GM12878 (cell line): ENCODE measurements at regions not wholly inside any gene's neighbourhood (a gene's known extent, or its start where the extent isn't known, plus 50 kb on each side); places are given as distances from the start of the nearest gene placed in this dataset.
A peak's percentile ranks its signal among the peaks of the same experiment; 100 is the strongest.

Experiments used
- CBX3 ChIP-seq: fragments of 200-600 bp; sonication (generic); IDR thresholded peaks from 2 replicates; pipeline ENCODE4 v1.6.1; 2016; ENCODE audit warnings: low read depth, borderline replicate concordance
- CBX5 ChIP-seq: sonication (generic); IDR thresholded peaks from 2 replicates; pipeline ENCODE4 v1.6.1; 2016; ENCODE audit warnings: low read depth, moderate library complexity, mild to moderate bottlenecking, inconsistent platforms
- CHD2 ChIP-seq: IDR thresholded peaks from 2 replicates; pipeline ENCODE4 v1.6.1; 2011; ENCODE audit warnings: low read depth, low read length, improper control_type of control experiment, borderline replicate concordance
- E2F8 ChIP-seq: fragments of 450-650 bp; IDR thresholded peaks from 2 replicates; pipeline ENCODE4 v1.6.1; 2018; ENCODE audit warnings: mild to moderate bottlenecking, low read depth, moderate library complexity; ENCODE audit not compliant: partially characterized antibody
- E4F1 ChIP-seq: fragments of 450-650 bp; IDR thresholded peaks from 2 replicates; pipeline ENCODE4 v1.6.1; 2018; ENCODE audit warnings: borderline replicate concordance, mild to moderate bottlenecking; ENCODE audit not compliant: partially characterized antibody
- ESRRA ChIP-seq: IDR thresholded peaks from 2 replicates; pipeline ENCODE4 v1.6.1; 2012; ENCODE audit warnings: mild to moderate bottlenecking, low read length, improper control_type of control experiment
- FOXM1 ChIP-seq: IDR thresholded peaks from 2 replicates; pipeline ENCODE4 v1.6.1; 2012; ENCODE audit warnings: low read depth, mild to moderate bottlenecking, inconsistent platforms, low read length, moderate library complexity
- GABPA ChIP-seq: IDR thresholded peaks from 2 replicates; pipeline ENCODE4 v1.6.1; 2014; ENCODE audit warnings: antibody characterized with exemption, low read depth, mild to moderate bottlenecking, inconsistent platforms
- HCFC1 ChIP-seq: fragments of 150-350 bp; IDR thresholded peaks from 2 replicates; pipeline ENCODE4 v1.6.1; 2014; ENCODE audit warnings: low read length
- HDAC2 ChIP-seq: fragments of 200-600 bp; sonication (generic); IDR thresholded peaks from 2 replicates; pipeline ENCODE4 v1.6.1; 2017
- JUND ChIP-seq: IDR thresholded peaks from 2 replicates; pipeline ENCODE4 v1.6.1; 2012; ENCODE audit warnings: low read depth, mild to moderate bottlenecking, low read length, improper control_type of control experiment, moderate library complexity
- NR2F1 ChIP-seq: fragments of 450-650 bp; conservative IDR thresholded peaks from 2 replicates; pipeline ENCODE4 v1.6.1; 2017; ENCODE audit warnings: mild to moderate bottlenecking
- POLR2A ChIP-seq: IDR thresholded peaks from 2 replicates; pipeline ENCODE4 v1.6.1; 2011; ENCODE audit warnings: low read depth, mild to moderate bottlenecking, low read length
- SIX5 ChIP-seq: IDR thresholded peaks from 2 replicates; pipeline ENCODE4 v1.6.1; 2011; ENCODE audit warnings: mild to moderate bottlenecking, low read depth, low read length, moderate library complexity; ENCODE audit not compliant: severe bottlenecking
- TARDBP ChIP-seq: IDR thresholded peaks from 2 replicates; pipeline ENCODE4 v1.6.1; 2016; ENCODE audit warnings: borderline replicate concordance
- YY1 ChIP-seq: IDR thresholded peaks from 2 replicates; pipeline ENCODE4 v1.6.1; 2011; ENCODE audit warnings: low read depth, mild to moderate bottlenecking, low read length
- TF ChIP-seq, protein P1 (sequence below): IDR thresholded peaks from 2 replicates; pipeline ENCODE4 v1.6.1; 2011; ENCODE audit warnings: borderline replicate concordance, low read depth, mild to moderate bottlenecking, moderate library complexity, mixed read lengths, low read length; ENCODE audit not compliant: insufficient read depth; ENCODE audit errors: extremely low read length
- TF ChIP-seq, protein P2 (sequence below): fragments of 450-650 bp; IDR thresholded peaks from 2 replicates; pipeline ENCODE4 v1.6.1; 2017; ENCODE audit warnings: antibody characterized with exemption, mild to moderate bottlenecking, moderate library complexity

DNA sequence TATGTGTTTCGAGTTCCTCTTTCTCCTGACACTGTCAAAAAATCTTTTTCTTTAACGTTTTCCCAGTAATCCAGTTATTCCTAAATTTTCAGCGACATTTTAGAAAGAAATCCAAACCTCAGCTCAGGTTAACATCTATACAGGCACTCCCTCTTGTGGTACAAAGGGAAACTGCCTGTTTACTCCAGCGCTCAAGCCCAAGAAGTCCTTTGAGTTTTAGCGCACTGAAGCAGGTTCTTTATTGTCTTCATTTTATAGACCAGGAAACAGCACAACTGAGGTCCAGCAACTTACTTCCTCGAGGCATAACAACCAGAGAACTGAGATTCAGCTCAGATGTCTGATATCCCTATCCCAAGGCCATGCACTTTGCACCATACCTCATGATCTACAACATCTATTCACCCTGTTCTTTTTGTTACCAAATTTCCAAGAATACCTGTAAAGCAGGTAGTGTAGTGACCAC, 287.2 kb upstream of the MKLN1 start (continued):
- TF ChIP-seq E2F8 (no peak), NR2F1 (no peak), CBX5 (no peak), POLR2A (no peak), HCFC1 (no peak), TARDBP (no peak), GABPA (no peak), E4F1 (no peak), HDAC2 (no peak), YY1 (peak; percentile 74), CHD2 (no peak), SIX5 (no peak), ESRRA (no peak), JUND (no peak), FOXM1 (0 out of 2 replicates have a peak, but pooled peaks have one; percentile 32), CBX3 (no peak)
- TF ChIP-seq, protein P1, sequence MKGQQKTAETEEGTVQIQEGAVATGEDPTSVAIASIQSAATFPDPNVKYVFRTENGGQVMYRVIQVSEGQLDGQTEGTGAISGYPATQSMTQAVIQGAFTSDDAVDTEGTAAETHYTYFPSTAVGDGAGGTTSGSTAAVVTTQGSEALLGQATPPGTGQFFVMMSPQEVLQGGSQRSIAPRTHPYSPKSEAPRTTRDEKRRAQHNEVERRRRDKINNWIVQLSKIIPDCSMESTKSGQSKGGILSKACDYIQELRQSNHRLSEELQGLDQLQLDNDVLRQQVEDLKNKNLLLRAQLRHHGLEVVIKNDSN: no peak
- TF ChIP-seq, protein P2, sequence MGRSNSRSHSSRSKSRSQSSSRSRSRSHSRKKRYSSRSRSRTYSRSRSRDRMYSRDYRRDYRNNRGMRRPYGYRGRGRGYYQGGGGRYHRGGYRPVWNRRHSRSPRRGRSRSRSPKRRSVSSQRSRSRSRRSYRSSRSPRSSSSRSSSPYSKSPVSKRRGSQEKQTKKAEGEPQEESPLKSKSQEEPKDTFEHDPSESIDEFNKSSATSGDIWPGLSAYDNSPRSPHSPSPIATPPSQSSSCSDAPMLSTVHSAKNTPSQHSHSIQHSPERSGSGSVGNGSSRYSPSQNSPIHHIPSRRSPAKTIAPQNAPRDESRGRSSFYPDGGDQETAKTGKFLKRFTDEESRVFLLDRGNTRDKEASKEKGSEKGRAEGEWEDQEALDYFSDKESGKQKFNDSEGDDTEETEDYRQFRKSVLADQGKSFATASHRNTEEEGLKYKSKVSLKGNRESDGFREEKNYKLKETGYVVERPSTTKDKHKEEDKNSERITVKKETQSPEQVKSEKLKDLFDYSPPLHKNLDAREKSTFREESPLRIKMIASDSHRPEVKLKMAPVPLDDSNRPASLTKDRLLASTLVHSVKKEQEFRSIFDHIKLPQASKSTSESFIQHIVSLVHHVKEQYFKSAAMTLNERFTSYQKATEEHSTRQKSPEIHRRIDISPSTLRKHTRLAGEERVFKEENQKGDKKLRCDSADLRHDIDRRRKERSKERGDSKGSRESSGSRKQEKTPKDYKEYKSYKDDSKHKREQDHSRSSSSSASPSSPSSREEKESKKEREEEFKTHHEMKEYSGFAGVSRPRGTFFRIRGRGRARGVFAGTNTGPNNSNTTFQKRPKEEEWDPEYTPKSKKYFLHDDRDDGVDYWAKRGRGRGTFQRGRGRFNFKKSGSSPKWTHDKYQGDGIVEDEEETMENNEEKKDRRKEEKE: no peak
